ENCODE measurements at regions not wholly inside any gene's neighbourhood (a gene's known extent, or its start where the extent isn't known, plus 50 kb on each side); places are given as distances from the start of the nearest gene placed in this dataset.

DNA sequence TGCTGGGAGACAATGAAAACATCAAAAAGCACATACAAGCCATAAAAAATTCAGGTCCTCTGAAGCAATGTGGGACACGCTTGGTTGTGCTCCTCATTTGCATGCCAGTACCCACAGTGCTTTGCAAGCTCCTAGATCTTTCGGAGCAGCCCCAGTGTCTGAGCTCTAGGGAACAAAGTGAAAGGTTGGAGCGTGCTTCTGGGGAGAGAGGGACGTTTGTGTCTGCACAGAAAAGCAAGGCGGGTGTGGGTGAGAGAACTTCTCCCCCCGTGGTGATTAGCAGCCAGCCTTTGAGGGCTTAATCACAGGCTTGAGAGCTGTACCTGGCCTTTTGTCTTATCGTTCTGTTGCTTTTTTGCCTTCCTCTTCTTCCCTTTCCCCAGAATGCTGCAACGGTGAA lies 76.7 kb upstream of the HABP2 start:
- Histone ChIP-seq H2AFZ (ENCODE audit: low read length) (no peak overlapping the region), H3K9me2 (ENCODE audit: low read depth, low read length) (no peaks in the 10 kb centered on the region), H3K4me3 (ENCODE audit: low read depth, low read length, poor library complexity, severe bottlenecking) (no peak overlapping the region), H4K20me1 (ENCODE audit: insufficient read depth, low read length) (no peaks in the 10 kb centered on the region), H3K79me2 (ENCODE audit: insufficient read depth, low read length) (no peaks in the 10 kb centered on the region), H3K9ac (ENCODE audit: low read length) (no peak overlapping the region), H3K9me3 (ENCODE audit: low read length) (peaks cover 7% of the 10 kb centered on the region; the same call in 1 of the 2 replicates), H3K27me3 (ENCODE audit: insufficient read depth, low read length) (peaks cover 6% of the 10 kb centered on the region; the same call in 1 of the 2 replicates), H3K4me1 (ENCODE audit: insufficient read depth, low read length, severe bottlenecking) (no peaks in the 10 kb centered on the region), H3F3A (ENCODE audit: insufficient read depth, low read length) (no peaks in the 10 kb centered on the region), H3K36me3 (ENCODE audit: insufficient read depth, low read length) (no peaks in the 10 kb centered on the region; the same call in 1 of the 2 replicates), H3K4me2 (ENCODE audit: low read length) (no peak overlapping the region), H3K27ac (ENCODE audit: low read depth, low read length, poor library complexity, severe bottlenecking) (no peak overlapping the region)
- TF ChIP-seq, protein P1, sequence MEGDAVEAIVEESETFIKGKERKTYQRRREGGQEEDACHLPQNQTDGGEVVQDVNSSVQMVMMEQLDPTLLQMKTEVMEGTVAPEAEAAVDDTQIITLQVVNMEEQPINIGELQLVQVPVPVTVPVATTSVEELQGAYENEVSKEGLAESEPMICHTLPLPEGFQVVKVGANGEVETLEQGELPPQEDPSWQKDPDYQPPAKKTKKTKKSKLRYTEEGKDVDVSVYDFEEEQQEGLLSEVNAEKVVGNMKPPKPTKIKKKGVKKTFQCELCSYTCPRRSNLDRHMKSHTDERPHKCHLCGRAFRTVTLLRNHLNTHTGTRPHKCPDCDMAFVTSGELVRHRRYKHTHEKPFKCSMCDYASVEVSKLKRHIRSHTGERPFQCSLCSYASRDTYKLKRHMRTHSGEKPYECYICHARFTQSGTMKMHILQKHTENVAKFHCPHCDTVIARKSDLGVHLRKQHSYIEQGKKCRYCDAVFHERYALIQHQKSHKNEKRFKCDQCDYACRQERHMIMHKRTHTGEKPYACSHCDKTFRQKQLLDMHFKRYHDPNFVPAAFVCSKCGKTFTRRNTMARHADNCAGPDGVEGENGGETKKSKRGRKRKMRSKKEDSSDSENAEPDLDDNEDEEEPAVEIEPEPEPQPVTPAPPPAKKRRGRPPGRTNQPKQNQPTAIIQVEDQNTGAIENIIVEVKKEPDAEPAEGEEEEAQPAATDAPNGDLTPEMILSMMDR (IDR thresholded peaks at IDR 0.05; ENCODE audit: low read length), result no peak
- TF ChIP-seq EZH2 (IDR thresholded peaks at IDR 0.05; ENCODE audit: borderline replicate concordance, low read length), result no peak

DNA sequence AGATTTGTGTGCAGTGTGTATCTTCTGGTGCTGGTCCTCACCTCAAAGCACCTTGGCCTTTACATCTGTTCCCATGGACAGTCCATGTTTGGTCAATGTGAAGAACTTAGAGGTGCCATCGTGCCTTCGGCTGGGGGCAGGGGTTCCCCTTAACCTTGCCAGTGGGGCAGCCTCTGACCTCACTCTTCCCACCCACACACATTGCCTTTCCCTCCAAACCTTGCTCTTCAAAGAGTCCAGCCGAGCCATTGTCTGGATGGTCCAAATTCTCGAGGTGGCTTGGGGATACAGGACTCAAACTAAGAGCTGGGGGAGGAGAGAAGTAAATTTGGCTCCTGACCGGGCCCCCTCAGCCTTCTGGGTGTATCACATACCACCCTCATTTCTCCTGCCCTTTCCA lies 76.2 kb upstream of the HABP2 start:
- Histone ChIP-seq H3K27me3 (ENCODE audit: insufficient read depth, low read length) (peaks cover 6% of the 10 kb centered on the region; the same call in 1 of the 2 replicates), H3K9me3 (ENCODE audit: low read length) (peaks cover 7% of the 10 kb centered on the region; the same call in 1 of the 2 replicates), H2AFZ (ENCODE audit: low read length) (no peak overlapping the region), H3K27ac (ENCODE audit: low read depth, low read length, poor library complexity, severe bottlenecking) (no peak overlapping the region), H3K4me2 (ENCODE audit: low read length) (no peak overlapping the region), H3K79me2 (ENCODE audit: insufficient read depth, low read length) (no peaks in the 10 kb centered on the region), H3F3A (ENCODE audit: insufficient read depth, low read length) (no peaks in the 10 kb centered on the region), H4K20me1 (ENCODE audit: insufficient read depth, low read length) (no peaks in the 10 kb centered on the region), H3K9ac (ENCODE audit: low read length) (no peak overlapping the region), H3K36me3 (ENCODE audit: insufficient read depth, low read length) (no peaks in the 10 kb centered on the region; the same call in 1 of the 2 replicates), H3K9me2 (ENCODE audit: low read depth, low read length) (no peaks in the 10 kb centered on the region), H3K4me1 (ENCODE audit: insufficient read depth, low read length, severe bottlenecking) (no peaks in the 10 kb centered on the region), H3K4me3 (ENCODE audit: low read depth, low read length, poor library complexity, severe bottlenecking) (no peak overlapping the region)
- TF ChIP-seq, protein P1 (IDR thresholded peaks at IDR 0.05; ENCODE audit: low read length), result no peak
- no peak for TF ChIP-seq EZH2 (IDR thresholded peaks at IDR 0.05; ENCODE audit: borderline replicate concordance, low read length)

DNA sequence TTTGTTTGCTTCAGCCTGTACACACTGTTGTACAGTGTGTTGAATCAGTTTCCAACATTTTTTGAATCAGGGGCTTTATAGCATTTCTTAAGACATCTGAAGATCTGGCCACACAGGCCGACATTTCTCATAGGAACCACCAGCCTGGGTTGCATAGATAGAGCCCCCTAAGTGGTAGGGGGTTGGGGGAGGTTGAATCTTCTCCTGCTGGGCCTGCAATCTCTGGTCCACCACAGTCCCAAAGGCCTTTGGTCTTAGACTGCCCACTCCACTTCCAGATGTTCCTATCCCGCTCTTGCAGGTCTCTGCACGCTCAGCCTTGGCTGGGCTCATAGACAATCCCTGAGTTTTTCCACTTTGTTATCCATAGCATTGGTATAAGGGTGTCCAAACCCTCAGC lies 75.4 kb upstream of the HABP2 start:
- H3K4me1 ChIP-seq (ENCODE audit: insufficient read depth, low read length, severe bottlenecking), result no peaks in the 10 kb centered on the region
- TF ChIP-seq EZH2 (IDR thresholded peaks at IDR 0.05; ENCODE audit: borderline replicate concordance, low read length), result no peak
- TF ChIP-seq, protein P1 (IDR thresholded peaks at IDR 0.05; ENCODE audit: low read length), result no peak
- H3K4me2 ChIP-seq (ENCODE audit: low read length), result no peak overlapping the region
- H4K20me1 ChIP-seq (ENCODE audit: insufficient read depth, low read length), result no peaks in the 10 kb centered on the region
- peaks cover 7% of the 10 kb centered on the region; the same call in 1 of the 2 replicates for H3K9me3 ChIP-seq (ENCODE audit: low read length)
- H3K27me3 ChIP-seq (ENCODE audit: insufficient read depth, low read length), result peaks cover 6% of the 10 kb centered on the region; the same call in 1 of the 2 replicates
- no peak overlapping the region for H3K27ac ChIP-seq (ENCODE audit: low read depth, low read length, poor library complexity, severe bottlenecking)
- H3K4me3 ChIP-seq (ENCODE audit: low read depth, low read length, poor library complexity, severe bottlenecking), result no peak overlapping the region
- no peaks in the 10 kb centered on the region; the same call in 1 of the 2 replicates for H3K36me3 ChIP-seq (ENCODE audit: insufficient read depth, low read length)
- no peaks in the 10 kb centered on the region for H3K79me2 ChIP-seq (ENCODE audit: insufficient read depth, low read length)
- H3K9ac ChIP-seq (ENCODE audit: low read length), result no peak overlapping the region
- H3F3A ChIP-seq (ENCODE audit: insufficient read depth, low read length), result no peaks in the 10 kb centered on the region
- no peaks in the 10 kb centered on the region for H3K9me2 ChIP-seq (ENCODE audit: low read depth, low read length)
- H2AFZ ChIP-seq (ENCODE audit: low read length), result no peak overlapping the region

All from OCI-LY1 (cell line).